GM23248 (cell line): ENCODE measurements at regions not wholly inside any gene's neighbourhood (a gene's known extent, or its start where the extent isn't known, plus 50 kb on each side); places are given as distances from the start of the nearest gene placed in this dataset.
"Not testable (repeated sequence)": the region's sequence is repeated elsewhere in the genome, so short reads cannot be mapped to it uniquely, and the experiment has no call there.

Source experiments
- EZH2 ChIP-seq: fragments of 200-600 bp; sonication (generic); IDR thresholded peaks from 2 replicates; pipeline ENCODE4 v1.6.1; 2018; ENCODE audit warnings: antibody characterized with exemption, mild to moderate bottlenecking; ENCODE audit not compliant: insufficient read depth, poor library complexity, severe bottlenecking
- EZH2phosphoT487 ChIP-seq: fragments of 200-600 bp; sonication (generic); IDR thresholded peaks from 2 replicates; pipeline ENCODE4 v1.6.1; 2018; ENCODE audit warnings: antibody characterized with exemption, moderate library complexity, mild to moderate bottlenecking, low read depth; ENCODE audit not compliant: insufficient read depth

DNA sequence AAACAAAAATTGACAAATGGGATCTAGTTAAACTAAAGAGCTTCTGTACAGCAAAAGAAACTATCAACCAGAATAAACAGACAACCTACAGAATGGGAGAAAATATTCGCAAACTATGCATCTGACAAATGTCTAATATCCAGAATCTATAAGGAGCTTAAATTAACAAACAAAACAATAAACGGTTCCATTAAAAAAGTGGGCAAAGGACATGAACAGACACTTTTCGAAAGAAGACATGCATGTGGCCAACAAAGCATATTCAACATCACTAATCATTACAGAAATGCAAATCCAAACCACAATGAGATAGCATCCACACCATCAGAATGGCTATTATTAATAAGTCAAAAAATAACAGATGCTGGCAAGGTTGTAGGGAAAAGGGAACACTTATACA lies 50.5 kb upstream of the MED13L start:
- TF ChIP-seq EZH2, EZH2phosphoT487: not testable (repeated sequence)
